Cardiac muscle cell (in vitro differentiated cells and primary cell): ENCODE measurements at regions not wholly inside any gene's neighbourhood (a gene's known extent, or its start where the extent isn't known, plus 50 kb on each side); places are given as distances from the start of the nearest gene placed in this dataset.
"Not testable (repeated sequence)": the region's sequence is repeated elsewhere in the genome, so short reads cannot be mapped to it uniquely, and the experiment has no call there.

Experiments
- DNase-seq, 2 donors: peaks; one replicate each; pipeline versions ENCODE4 v3.0.0 to v3.0.0-alpha.2; 2010 to 2017; ENCODE audit warnings: low read depth in 1 of 2, low spot score in 1 of 2
- H3K27ac ChIP-seq: fragments of 200-600 bp; sonication (generic); 2 replicates; pipeline ENCODE4 v1.5.1; 2016
- H3K27me3 ChIP-seq: fragments of 200-600 bp; sonication (generic); 2 replicates; pipeline ENCODE4 v1.6.0; 2016; ENCODE audit warnings: control low read depth
- H3K36me3 ChIP-seq: fragments of 200-600 bp; sonication (generic); 2 replicates; pipeline ENCODE4 v1.5.1; 2016; ENCODE audit warnings: control low read depth
- H3K4me1 ChIP-seq: fragments of 200-600 bp; sonication (generic); 2 replicates; pipeline ENCODE4 v1.8.1; 2017; ENCODE audit warnings: low read depth, mild to moderate bottlenecking, mixed run types
- H3K4me3 ChIP-seq: fragments of 200-600 bp; sonication (generic); 2 replicates; pipeline ENCODE4 v1.5.1; 2016; ENCODE audit warnings: mild to moderate bottlenecking
- H3K9me3 ChIP-seq: fragments of 200-600 bp; sonication (generic); 2 replicates; pipeline ENCODE4 v1.5.1; 2017; ENCODE audit warnings: low read depth, mild to moderate bottlenecking, control low read depth
- TF ChIP-seq, protein P1 (sequence below): IDR thresholded peaks from 2 replicates; pipeline ENCODE4 v1.5.1; 2012; ENCODE audit warnings: low read depth, mild to moderate bottlenecking, low read length

DNA sequence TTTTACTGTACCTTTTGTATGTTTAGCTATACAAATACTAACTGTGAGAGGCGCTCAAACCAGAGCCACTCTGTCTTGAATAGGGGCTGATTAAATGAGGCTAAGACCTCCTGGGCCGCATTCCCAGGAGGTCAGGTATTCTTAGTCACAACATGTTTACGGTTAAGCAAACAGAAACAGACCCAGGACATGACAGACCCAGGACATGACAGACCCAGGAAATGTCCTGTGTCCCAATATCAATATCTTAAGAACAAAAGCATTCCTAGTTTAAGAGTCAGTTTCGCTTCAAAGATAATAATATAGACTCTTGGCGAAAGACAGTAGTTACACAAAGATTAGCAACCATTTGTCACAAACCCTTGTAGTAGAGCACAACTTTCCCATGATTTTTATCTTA lies 304.5 kb downstream of the CCSER2 start:
- Histone ChIP-seq H3K4me1 (peaks cover 20% of the 10 kb centered on the region), H3K36me3 (no peaks in the 10 kb centered on the region), H3K4me3 (no peak overlapping the region), H3K27ac (peak overlapping the region; percentile 81), H3K27me3 (no peaks in the 10 kb centered on the region), H3K9me3 (no peaks in the 10 kb centered on the region)
- TF ChIP-seq, protein P1, sequence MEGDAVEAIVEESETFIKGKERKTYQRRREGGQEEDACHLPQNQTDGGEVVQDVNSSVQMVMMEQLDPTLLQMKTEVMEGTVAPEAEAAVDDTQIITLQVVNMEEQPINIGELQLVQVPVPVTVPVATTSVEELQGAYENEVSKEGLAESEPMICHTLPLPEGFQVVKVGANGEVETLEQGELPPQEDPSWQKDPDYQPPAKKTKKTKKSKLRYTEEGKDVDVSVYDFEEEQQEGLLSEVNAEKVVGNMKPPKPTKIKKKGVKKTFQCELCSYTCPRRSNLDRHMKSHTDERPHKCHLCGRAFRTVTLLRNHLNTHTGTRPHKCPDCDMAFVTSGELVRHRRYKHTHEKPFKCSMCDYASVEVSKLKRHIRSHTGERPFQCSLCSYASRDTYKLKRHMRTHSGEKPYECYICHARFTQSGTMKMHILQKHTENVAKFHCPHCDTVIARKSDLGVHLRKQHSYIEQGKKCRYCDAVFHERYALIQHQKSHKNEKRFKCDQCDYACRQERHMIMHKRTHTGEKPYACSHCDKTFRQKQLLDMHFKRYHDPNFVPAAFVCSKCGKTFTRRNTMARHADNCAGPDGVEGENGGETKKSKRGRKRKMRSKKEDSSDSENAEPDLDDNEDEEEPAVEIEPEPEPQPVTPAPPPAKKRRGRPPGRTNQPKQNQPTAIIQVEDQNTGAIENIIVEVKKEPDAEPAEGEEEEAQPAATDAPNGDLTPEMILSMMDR, result no peak
- peak in 1 of 2 donors; percentile 13 for DNase-seq

GRCh38 chr10:84634636-84635035 lies 306.2 kb downstream of the CCSER2 start:
- Histone ChIP-seq H3K27me3 (no peaks in the 10 kb centered on the region), H3K4me1 (peaks cover 20% of the 10 kb centered on the region), H3K27ac (no peak overlapping the region), H3K9me3 (no peaks in the 10 kb centered on the region), H3K36me3 (no peaks in the 10 kb centered on the region), H3K4me3 (no peak overlapping the region)
- DNase-seq, result no peak
- TF ChIP-seq, protein P1, result no peak

DNA sequence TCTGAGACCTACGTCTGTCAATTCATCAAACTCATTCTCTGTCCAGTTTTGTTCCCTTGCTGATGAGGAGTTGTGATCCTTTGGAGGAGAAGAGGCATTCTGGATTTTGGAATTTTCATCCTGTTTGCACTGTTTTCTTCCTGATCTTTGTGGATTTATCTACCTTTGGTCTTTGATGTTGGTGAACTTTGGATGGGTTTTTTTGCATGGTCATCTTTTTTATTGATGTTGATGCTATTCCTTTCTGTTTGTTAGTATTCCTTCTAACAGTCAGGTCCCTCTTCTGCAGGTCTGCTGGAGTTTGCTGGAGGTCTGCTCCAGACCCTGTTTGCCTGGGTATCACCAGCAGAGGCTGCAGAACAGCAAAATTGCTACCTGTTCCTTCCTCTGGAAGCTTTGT lies 322.2 kb downstream of the CCSER2 start:
- not testable (repeated sequence) for H3K9me3 ChIP-seq, DNase-seq, H3K27me3 ChIP-seq, H3K36me3 ChIP-seq, H3K27ac ChIP-seq, H3K4me1 ChIP-seq, H3K4me3 ChIP-seq

GRCh38 chr10:84654671-84655070 lies 326.3 kb downstream of the CCSER2 start:
- Histone ChIP-seq H3K4me3 (no peak overlapping the region), H3K27me3 (no peaks in the 10 kb centered on the region), H3K9me3 (no peaks in the 10 kb centered on the region), H3K4me1 (no peaks in the 10 kb centered on the region), H3K36me3 (no peaks in the 10 kb centered on the region), H3K27ac (no peak overlapping the region)
- TF ChIP-seq, protein P1, result no peak
- DNase-seq, result no peak

DNA sequence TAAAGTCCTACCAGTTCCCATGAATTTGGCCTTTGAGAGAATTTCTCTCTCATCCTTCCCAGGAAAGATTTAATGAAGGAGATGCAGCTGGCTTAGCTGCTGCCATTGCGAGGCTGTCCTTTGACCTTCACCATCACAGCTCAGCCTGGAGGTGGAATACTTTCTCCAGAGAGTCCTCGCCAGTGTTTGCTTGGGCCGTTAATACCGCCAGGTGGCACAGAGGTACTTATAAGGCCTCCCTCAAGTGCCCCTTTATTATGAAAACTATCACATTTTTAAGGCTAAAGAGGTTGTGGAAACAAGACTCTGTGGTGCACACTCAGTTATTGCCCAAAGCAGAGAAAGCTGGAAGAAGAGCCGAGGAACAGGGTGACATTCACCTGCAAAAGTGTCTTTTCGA lies 330.6 kb downstream of the CCSER2 start:
- TF ChIP-seq, protein P1, result no peak
- Histone ChIP-seq H3K4me1 (peaks cover 7% of the 10 kb centered on the region), H3K4me3 (no peak overlapping the region), H3K36me3 (no peaks in the 10 kb centered on the region), H3K9me3 (no peaks in the 10 kb centered on the region), H3K27ac (no peak overlapping the region), H3K27me3 (no peaks in the 10 kb centered on the region)
- DNase-seq, result no peak

- Histone ChIP-seq H3K4me1 (peaks cover 7% of the 10 kb centered on the region), H3K9me3 (no peaks in the 10 kb centered on the region), H3K27me3 (no peaks in the 10 kb centered on the region), H3K4me3 (no peak overlapping the region), H3K27ac (no peak overlapping the region), H3K36me3 (no peaks in the 10 kb centered on the region)
- DNase-seq, result no peak
- TF ChIP-seq, protein P1, result no peak
These were observed 331.4 kb downstream of the CCSER2 start for GRCh38 chr10:84659497-84660439.
